ENCODE measurements at regions not wholly inside any gene's neighbourhood (a gene's known extent, or its start where the extent isn't known, plus 50 kb on each side); places are given as distances from the start of the nearest gene placed in this dataset.

GRCh38 chr17:62154909-62155308 is 89.8 kb upstream of the MED13 start:
- no peak for TF ChIP-seq CTCF (conservative IDR thresholded peaks at IDR 0.05; ENCODE audit: low read depth, low read length)
- TF ChIP-seq EZH2 (IDR thresholded peaks at IDR 0.05; ENCODE audit: borderline replicate concordance, low read depth, low read length, poor library complexity, severe bottlenecking): no peak
